ENCODE measurements at regions not wholly inside any gene's neighbourhood (a gene's known extent, or its start where the extent isn't known, plus 50 kb on each side); places are given as distances from the start of the nearest gene placed in this dataset.

GRCh38 chr12:116401565-116401964, 124.1 kb upstream of the MED13L start:
- DNase-seq (ENCODE audit: low read depth): no peak
- no peak overlapping the region for H3K4me3 ChIP-seq (ENCODE audit: control insufficient read depth, low read depth, low read length)
- no peak for TF ChIP-seq CTCF (conservative IDR thresholded peaks at IDR 0.05; ENCODE audit: control insufficient read depth, insufficient read depth, low read depth, low read length)

GRCh38 chr12:116402163-116402939, 124.9 kb upstream of the MED13L start:
- no peak for TF ChIP-seq CTCF (conservative IDR thresholded peaks at IDR 0.05; ENCODE audit: control insufficient read depth, insufficient read depth, low read depth, low read length)
- DNase-seq (ENCODE audit: low read depth): no peak
- no peak overlapping the region for H3K4me3 ChIP-seq (ENCODE audit: control insufficient read depth, low read depth, low read length)

- DNase-seq (ENCODE audit: low read depth): no peak
- TF ChIP-seq CTCF (conservative IDR thresholded peaks at IDR 0.05; ENCODE audit: control insufficient read depth, insufficient read depth, low read depth, low read length): no peak
- H3K4me3 ChIP-seq (ENCODE audit: control insufficient read depth, low read depth, low read length): no peak overlapping the region
Observed at GRCh38 chr12:116403546-116403945, 126.1 kb upstream of the MED13L start.

- no peak overlapping the region for H3K4me3 ChIP-seq (ENCODE audit: control insufficient read depth, low read depth, low read length)
- no peak for DNase-seq (ENCODE audit: low read depth)
- TF ChIP-seq CTCF (conservative IDR thresholded peaks at IDR 0.05; ENCODE audit: control insufficient read depth, insufficient read depth, low read depth, low read length): no peak
Observed at GRCh38 chr12:116404247-116404646, 126.8 kb upstream of the MED13L start.

- TF ChIP-seq CTCF (conservative IDR thresholded peaks at IDR 0.05; ENCODE audit: control insufficient read depth, insufficient read depth, low read depth, low read length): no peak
- H3K4me3 ChIP-seq (ENCODE audit: control insufficient read depth, low read depth, low read length): no peak overlapping the region
- no peak for DNase-seq (ENCODE audit: low read depth)
Observed at GRCh38 chr12:116404913-116405611, 127.6 kb upstream of the MED13L start.

- no peak overlapping the region for H3K4me3 ChIP-seq (ENCODE audit: control insufficient read depth, low read depth, low read length)
- peak; percentile 96 for DNase-seq (ENCODE audit: low read depth)
- TF ChIP-seq CTCF (conservative IDR thresholded peaks at IDR 0.05; ENCODE audit: control insufficient read depth, insufficient read depth, low read depth, low read length): peak; percentile 15
Observed at GRCh38 chr12:116406529-116406928, 129.0 kb upstream of the MED13L start.

Measured in fibroblast of mammary gland (primary cell).